Testis (tissue), 2 donors: ENCODE measurements at regions not wholly inside any gene's neighbourhood (a gene's known extent, or its start where the extent isn't known, plus 50 kb on each side); places are given as distances from the start of the nearest gene placed in this dataset.

Experiments
- CTCF ChIP-seq, 3 experiments: fragments of 450-650 bp in 2 of 3; fragments of 200-600 bp in 1 of 3; sonication (generic) in 1 of 3; IDR thresholded peaks; one replicate each; pipeline ENCODE4 v1.5.1; 2016 to 2019; ENCODE audit warnings: antibody characterized with exemption in 3 of 3, mild to moderate bottlenecking in 2 of 3, moderate library complexity in 1 of 3
- POLR2A ChIP-seq: fragments of 450-650 bp; IDR thresholded peaks from one replicate; pipeline ENCODE4 v1.6.1; 2017; ENCODE audit warnings: antibody characterized with exemption, mild to moderate bottlenecking, moderate library complexity

DNA sequence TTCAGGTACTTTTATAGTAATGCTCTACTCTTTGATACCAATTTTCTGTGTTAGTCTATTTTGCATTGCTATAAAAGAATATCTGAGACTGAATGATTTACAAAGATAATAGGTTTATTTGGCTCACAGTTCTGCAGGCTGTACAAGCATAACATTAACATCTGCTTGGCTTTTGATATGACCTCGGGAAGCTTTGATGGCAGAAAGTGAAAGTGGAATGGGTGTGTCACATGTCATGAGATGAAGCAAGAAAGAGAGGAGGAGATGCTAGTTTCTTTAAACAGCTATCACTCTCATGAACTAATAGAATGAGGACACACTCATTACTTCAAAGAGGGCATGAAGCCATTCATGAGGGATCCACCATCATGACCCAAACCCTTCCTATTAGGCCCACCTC is 270.9 kb upstream of the IL12B start:
- TF ChIP-seq CTCF (IDR thresholded peaks at IDR 0.05) (no peak), POLR2A (no peak)
